ENCODE measurements at regions not wholly inside any gene's neighbourhood (a gene's known extent, or its start where the extent isn't known, plus 50 kb on each side); places are given as distances from the start of the nearest gene placed in this dataset.

- TF ChIP-seq CTCF (IDR thresholded peaks at IDR 0.05) (no peak), POLR2A (IDR thresholded peaks at IDR 0.05) (no peak)
These were observed 311.9 kb upstream of the TBX3 start for GRCh38 chr12:114995891-114996290.

Measured in thyroid gland (tissue), 4 donors.